ENCODE measurements at regions not wholly inside any gene's neighbourhood (a gene's known extent, or its start where the extent isn't known, plus 50 kb on each side); places are given as distances from the start of the nearest gene placed in this dataset.

- TF ChIP-seq CTCF (IDR thresholded peaks at IDR 0.05) (no peak), POLR2A (IDR thresholded peaks at IDR 0.05) (no peak)
These were observed 348.7 kb upstream of the PBX1 start for GRCh38 chr1:164210211-164210739.

Measured in testis (tissue), 2 donors.